B cell (primary cell): ENCODE measurements at regions not wholly inside any gene's neighbourhood (a gene's known extent, or its start where the extent isn't known, plus 50 kb on each side); places are given as distances from the start of the nearest gene placed in this dataset.
"Not testable (repeated sequence)": the region's sequence is repeated elsewhere in the genome, so short reads cannot be mapped to it uniquely, and the experiment has no call there.

ENCODE experiments used
- ATAC-seq: fragments of 200-7000 bp; cut with Tn5 transposase; one replicate; pipeline ENCODE4 v1.10.0; 2021; ENCODE audit warnings: low read depth, mild to moderate bottlenecking, moderate number of reproducible peaks, moderate library complexity
- CTCF ChIA-PET: fragments of 350-600 bp; sonication (Branson Sonifier 250); formaldehyde crosslinking; loops from one replicate; lab custom pipeline; 2021; ENCODE audit warnings: antibody characterized with exemption, inconsistent platforms; lab: Charles Lee
- POLR2A ChIA-PET: fragments of 350-600 bp; sonication (Branson Sonifier 250); formaldehyde crosslinking; loops from one replicate; lab custom pipeline; 2021; ENCODE audit warnings: antibody characterized with exemption; lab: Charles Lee
- DNase-seq: peaks from one replicate; pipeline ENCODE4 v3.0.0; 2013
- H2AFZ ChIP-seq: 2 replicates; pipeline ENCODE4 v1.6.1; 2012; ENCODE audit warnings: mild to moderate bottlenecking, low read depth, low read length; ENCODE audit not compliant: insufficient read depth, poor library complexity, severe bottlenecking
- H3K27ac ChIP-seq, 2 donors: 1 replicate in 1 of 2; 2 replicates in 1 of 2; pipeline ENCODE4 v1.5.1; 2012 to 2013; ENCODE audit warnings: low read length in 2 of 2, mild to moderate bottlenecking in 2 of 2, moderate library complexity in 1 of 2
- H3K27me3 ChIP-seq, 4 experiments: fragments of 200-600 bp in 1 of 4; sonication (generic) in 1 of 4; replicated peaks in 1 of 4; 1 replicate in 2 of 4; 2 replicates in 2 of 4; pipeline versions ENCODE4 v1.6.1 to v1.7.0; 2013 to 2016; ENCODE audit warnings: low read length in 3 of 4, mild to moderate bottlenecking in 2 of 4, mixed read lengths in 1 of 4, moderate library complexity in 1 of 4; ENCODE audit not compliant: insufficient read depth in 4 of 4, control insufficient read depth in 3 of 4; ENCODE audit errors: control extremely low read depth in 1 of 4
- H3K36me3 ChIP-seq, 2 experiments: replicated peaks in 1 of 2; 1 replicate in 1 of 2; 2 replicates in 1 of 2; pipeline versions ENCODE4 v1.6.1 to v1.7.1; 2013; ENCODE audit warnings: low read length in 1 of 2; ENCODE audit not compliant: insufficient read depth in 2 of 2, control insufficient read depth in 1 of 2; ENCODE audit errors: control extremely low read depth in 1 of 2, extremely low read depth in 1 of 2
- H3K4me1 ChIP-seq, 2 donors: fragments of 200-600 bp in 1 of 2; sonication (generic) in 1 of 2; 1 replicate in 1 of 2; 2 replicates in 1 of 2; pipeline versions ENCODE4 v1.5.1 to v1.6.1; 2013 to 2017; ENCODE audit warnings: low read length in 2 of 2; ENCODE audit not compliant: control insufficient read depth in 2 of 2, insufficient read depth in 2 of 2
- H3K4me2 ChIP-seq: replicated peaks from 2 replicates; pipeline ENCODE3; 2012; ENCODE audit warnings: mild to moderate bottlenecking, low read depth, low read length; ENCODE audit not compliant: poor library complexity, severe bottlenecking
- H3K4me3 ChIP-seq, 5 experiments: fragments of 200-600 bp in 1 of 5; sonication (generic) in 1 of 5; 1 replicate in 3 of 5; 2 replicates in 2 of 5; pipeline versions ENCODE4 v1.5.1 to v1.7.0; 2011 to 2016; ENCODE audit warnings: low read length in 4 of 5, mild to moderate bottlenecking in 4 of 5, low read depth in 2 of 5, control low read depth in 1 of 5, moderate library complexity in 1 of 5; ENCODE audit not compliant: insufficient read depth in 1 of 5; ENCODE audit errors: control extremely low read depth in 1 of 5, extremely low read depth in 1 of 5
- H3K79me2 ChIP-seq: fragments of 200-600 bp; sonication (generic); one replicate; pipeline ENCODE4 v1.6.0; 2016; ENCODE audit warnings: low read length; ENCODE audit not compliant: control insufficient read depth, insufficient read depth
- H3K9ac ChIP-seq: fragments of 200-600 bp; sonication (generic); 2 replicates; pipeline ENCODE4 v1.6.1; 2017; ENCODE audit warnings: mild to moderate bottlenecking, low read length, moderate library complexity
- H3K9me3 ChIP-seq, 3 donors: one replicate each; pipeline versions ENCODE4 v1.6.1 to v1.7.1; 2013; ENCODE audit warnings: low read length in 2 of 3; ENCODE audit not compliant: control insufficient read depth in 2 of 3, insufficient read depth in 1 of 3; ENCODE audit errors: control extremely low read depth in 1 of 3
- H4K20me1 ChIP-seq: 2 replicates; pipeline ENCODE4 v1.6.0; 2012; ENCODE audit warnings: mild to moderate bottlenecking, low read length; ENCODE audit not compliant: insufficient read depth, control insufficient read depth, poor library complexity, severe bottlenecking
- H3K27ac Mint-ChIP-seq: one replicate; pipeline ENCODE4 v1.8.0; 2021; ENCODE audit warnings: mixed read lengths
- H3K27me3 Mint-ChIP-seq: one replicate; pipeline ENCODE4 v1.8.0; 2021; ENCODE audit warnings: mixed read lengths
- H3K4me1 Mint-ChIP-seq: one replicate; pipeline ENCODE4 v1.8.0; 2021; ENCODE audit warnings: mixed read lengths
- H3K4me3 Mint-ChIP-seq: one replicate; pipeline ENCODE4 v1.8.0; 2021; ENCODE audit warnings: mixed read lengths
- H3K9me3 Mint-ChIP-seq: one replicate; pipeline ENCODE4 v1.8.0; 2022; ENCODE audit warnings: mixed read lengths; ENCODE audit not compliant: insufficient read depth
- CTCF ChIP-seq: fragments of 200-600 bp; IDR thresholded peaks from one replicate; pipeline ENCODE4 v1.8.0; 2022; ENCODE audit warnings: antibody characterized with exemption, mild to moderate bottlenecking
- EZH2 ChIP-seq: IDR thresholded peaks from 2 replicates; pipeline ENCODE4 v1.6.1; 2012; ENCODE audit warnings: borderline replicate concordance, low read depth, mild to moderate bottlenecking, moderate library complexity, low read length; ENCODE audit not compliant: insufficient read depth, poor library complexity, severe bottlenecking
- WGBS: methylation state at CpG from one replicate; pipeline ENCODE4 v1.1.5; 2013; ENCODE audit warnings: missing lambda C conversion rate; ENCODE audit not compliant: insufficient coverage; 5-methylcytosine and 5-hydroxymethylcytosine counted together
- intact Hi-C: fragments of 100-400 bp; cut with micrococcal nuclease; formaldehyde crosslinking; loops from one replicate; pipeline ENCODE4 v1.10.0; 2022

GRCh38 chr10:8344756-8345155 is 290.3 kb downstream of the GATA3 start:
- Histone ChIP-seq H3K4me2 (no peak overlapping the region), H3K79me2 (no peaks in the 10 kb centered on the region), H3K27me3 (no peaks in the 10 kb centered on the region), H3K27ac (no peak overlapping the region), H3K4me1 (no peaks in the 10 kb centered on the region), H4K20me1 (no peaks in the 10 kb centered on the region), H3K36me3 (no peaks in the 10 kb centered on the region), H3K9ac (no peak overlapping the region), H2AFZ (no peak overlapping the region), H3K4me3 (no peak overlapping the region), H3K9me3 (no peaks in the 10 kb centered on the region)
- H3K4me1 Mint-ChIP-seq = no peaks in the 10 kb centered on the region
- POLR2A ChIA-PET = no interaction called here
- H3K27me3 Mint-ChIP-seq = no peaks in the 10 kb centered on the region
- CTCF ChIA-PET = no interaction called here
- no peak overlapping the region for H3K27ac Mint-ChIP-seq
- intact Hi-C loops = loop anchor here (10.0 kb wide), 1 partner anchor 1160 kb away; no protein-coding TSS in a partner anchor
- no peak for ATAC-seq
- WGBS = no CpG with 5 or more reads among the region's 1 CpG
- no peak for DNase-seq
- no peak overlapping the region for H3K4me3 Mint-ChIP-seq
- peaks cover 4% of the 10 kb centered on the region for H3K9me3 Mint-ChIP-seq
- no peak for TF ChIP-seq EZH2
- no peak for TF ChIP-seq CTCF

GRCh38 chr10:8346861-8347260 is 292.4 kb downstream of the GATA3 start:
- no peak overlapping the region for H3K27ac Mint-ChIP-seq
- CTCF ChIA-PET = no interaction called here
- no peaks in the 10 kb centered on the region for H3K4me1 ChIP-seq
- POLR2A ChIA-PET = no interaction called here
- H3K4me2 ChIP-seq = no peak overlapping the region
- H3K79me2 ChIP-seq = no peaks in the 10 kb centered on the region
- no peak overlapping the region for H3K4me3 ChIP-seq
- no peaks in the 10 kb centered on the region for H3K4me1 Mint-ChIP-seq
- no peaks in the 10 kb centered on the region for H3K36me3 ChIP-seq
- no peaks in the 10 kb centered on the region for H3K9me3 ChIP-seq
- TF ChIP-seq CTCF (no peak), EZH2 (no peak)
- H3K9me3 Mint-ChIP-seq = peaks cover 4% of the 10 kb centered on the region
- no peaks in the 10 kb centered on the region for H3K27me3 ChIP-seq
- H4K20me1 ChIP-seq = no peaks in the 10 kb centered on the region
- intact Hi-C loops = loop anchor here (10.0 kb wide), 1 partner anchor 1162 kb away; no protein-coding TSS in a partner anchor
- ATAC-seq (no peak), DNase-seq (no peak)
- no peak overlapping the region for H3K4me3 Mint-ChIP-seq
- H3K27ac ChIP-seq = no peak overlapping the region
- no peak overlapping the region for H3K9ac ChIP-seq
- no peaks in the 10 kb centered on the region for H3K27me3 Mint-ChIP-seq
- no peak overlapping the region for H2AFZ ChIP-seq
- 100% methylated on average over 1 of the region's 1 CpG for WGBS

GRCh38 chr10:8347614-8348013 is 293.1 kb downstream of the GATA3 start:
- ATAC-seq, H3K36me3 ChIP-seq: not testable (repeated sequence)

More at GRCh38 chr10:8347614-8348013, 293.1 kb downstream of the GATA3 start:
- H3K27ac ChIP-seq, POLR2A ChIA-PET, H3K9me3 Mint-ChIP-seq, H3K79me2 ChIP-seq, H3K4me2 ChIP-seq, H3K27ac Mint-ChIP-seq, CTCF ChIA-PET, DNase-seq, H3K4me1 ChIP-seq, H3K4me1 Mint-ChIP-seq, H3K27me3 Mint-ChIP-seq, H2AFZ ChIP-seq, H3K9me3 ChIP-seq, H3K4me3 ChIP-seq, H3K9ac ChIP-seq, H3K4me3 Mint-ChIP-seq, H4K20me1 ChIP-seq, H3K27me3 ChIP-seq: not testable (repeated sequence)
- 100% methylated on average over 2 of the region's 4 CpGs for WGBS
- intact Hi-C loops = loop anchor here (10.0 kb wide), 1 partner anchor 1163 kb away; no protein-coding TSS in a partner anchor
